Duodenal mucosa (tissue), 2 donors: ENCODE measurements at regions not wholly inside any gene's neighbourhood (a gene's known extent, or its start where the extent isn't known, plus 50 kb on each side); places are given as distances from the start of the nearest gene placed in this dataset.
A peak's percentile ranks its signal among the peaks of the same experiment; 100 is the strongest.
"Not testable (repeated sequence)": the region's sequence is repeated elsewhere in the genome, so short reads cannot be mapped to it uniquely, and the experiment has no call there.

ENCODE experiments used
- H3K27ac ChIP-seq: one replicate; pipeline ENCODE4 v1.7.0; 2013; ENCODE audit warnings: low read depth, low read length
- H3K27me3 ChIP-seq, 2 donors: one replicate each; pipeline ENCODE4 v1.7.0; 2013; ENCODE audit warnings: low read length in 2 of 2, control low read depth in 1 of 2; ENCODE audit not compliant: insufficient read depth in 2 of 2, control insufficient read depth in 1 of 2
- H3K36me3 ChIP-seq, 2 donors: one replicate each; pipeline ENCODE4 v1.7.0; 2013; ENCODE audit warnings: low read length in 2 of 2, control low read depth in 1 of 2; ENCODE audit not compliant: insufficient read depth in 2 of 2, control insufficient read depth in 1 of 2
- H3K4me1 ChIP-seq, 2 donors: one replicate each; pipeline ENCODE4 v1.7.0; 2013; ENCODE audit warnings: low read length in 2 of 2, control low read depth in 1 of 2; ENCODE audit not compliant: insufficient read depth in 2 of 2, control insufficient read depth in 1 of 2
- H3K4me3 ChIP-seq, 2 donors: one replicate each; pipeline ENCODE4 v1.7.0; 2013; ENCODE audit warnings: low read length in 2 of 2, low read depth in 1 of 2
- H3K9ac ChIP-seq, 2 donors: one replicate each; pipeline ENCODE4 v1.7.0; 2013; ENCODE audit warnings: low read length in 2 of 2, low read depth in 1 of 2
- H3K9me3 ChIP-seq, 2 donors: one replicate each; pipeline ENCODE4 v1.7.0; 2013; ENCODE audit warnings: low read length in 2 of 2, control low read depth in 1 of 2; ENCODE audit not compliant: control insufficient read depth in 1 of 2

DNA sequence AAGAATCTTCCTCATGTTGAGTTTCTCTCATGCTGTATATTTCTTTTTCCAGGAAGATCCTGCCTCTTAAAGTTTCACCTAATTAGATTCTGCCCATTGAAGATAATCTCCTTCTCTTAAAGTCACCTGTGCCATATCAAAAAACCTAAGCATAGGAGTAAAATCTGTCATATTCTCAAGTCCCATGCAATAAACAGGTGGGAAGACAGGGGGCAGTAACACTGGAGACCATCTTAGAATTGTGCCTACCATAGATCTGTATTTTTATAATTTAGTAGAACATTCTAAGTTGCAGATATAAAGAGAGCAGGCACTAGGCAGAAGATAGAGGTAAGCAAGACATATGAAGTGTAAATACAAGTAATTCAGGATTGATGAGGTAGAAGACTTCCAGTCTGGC lies 763.5 kb upstream of the MANEA start:
- Histone ChIP-seq H3K4me1 (no peaks in the 10 kb centered on the region), H3K27me3 (no peaks in the 10 kb centered on the region)

GRCh38 chr6:94801344-94801743 lies 776.0 kb upstream of the MANEA start:
- H3K27me3 ChIP-seq: no peaks in the 10 kb centered on the region
- H3K9me3 ChIP-seq: no peaks in the 10 kb centered on the region
- H3K4me3 ChIP-seq: no peak overlapping the region
- no peak overlapping the region for H3K27ac ChIP-seq
- no peaks in the 10 kb centered on the region for H3K36me3 ChIP-seq
- H3K9ac ChIP-seq: no peak overlapping the region
- H3K4me1 ChIP-seq: no peaks in the 10 kb centered on the region

More for the DNA sequence above, 763.5 kb upstream of the MANEA start:
- H3K9ac ChIP-seq: no peak overlapping the region
- no peak overlapping the region for H3K27ac ChIP-seq
- H3K36me3 ChIP-seq: no peaks in the 10 kb centered on the region
- H3K4me3 ChIP-seq: no peak overlapping the region
- no peaks in the 10 kb centered on the region for H3K9me3 ChIP-seq

DNA sequence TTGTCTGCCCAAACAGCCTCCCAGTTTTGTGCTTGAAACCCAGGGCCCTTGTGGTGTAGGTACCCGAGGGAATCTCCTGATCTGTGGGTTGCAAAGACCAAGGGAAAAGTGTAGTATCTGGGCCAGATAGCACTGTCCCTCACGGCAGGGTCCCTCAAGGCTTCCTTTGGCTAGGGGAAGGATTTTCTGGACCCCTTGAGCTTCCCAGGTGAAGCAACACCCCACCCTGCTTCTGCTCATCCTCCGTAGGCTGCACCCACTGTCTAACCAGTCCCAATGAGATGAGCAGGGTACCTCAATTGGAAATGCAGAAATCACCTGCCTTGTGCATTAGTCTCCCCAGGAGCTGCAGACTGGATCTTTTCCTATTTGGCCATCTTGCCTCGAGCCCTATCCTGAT lies 791.8 kb upstream of the MANEA start:
- Histone ChIP-seq H3K4me1 (peaks cover 5 to 7% of the 10 kb centered on the region in 2 donors), H3K27ac (no peak overlapping the region), H3K9me3 (no peaks in the 10 kb centered on the region), H3K9ac (no peak overlapping the region), H3K4me3 (no peak overlapping the region), H3K27me3 (no peaks in the 10 kb centered on the region), H3K36me3 (no peaks in the 10 kb centered on the region)

GRCh38 chr6:94785081-94785480 lies 792.3 kb upstream of the MANEA start:
- not testable (repeated sequence) for H3K9me3 ChIP-seq, H3K9ac ChIP-seq, H3K27ac ChIP-seq, H3K36me3 ChIP-seq, H3K27me3 ChIP-seq, H3K4me1 ChIP-seq
- peak overlapping the region in 1 of 2 donors; percentile 29 for H3K4me3 ChIP-seq

GRCh38 chr6:94769197-94769596 lies 808.1 kb upstream of the MANEA start:
- no peaks in the 10 kb centered on the region for H3K9me3 ChIP-seq

GRCh38 chr6:94751641-94752329 lies 825.5 kb upstream of the MANEA start:
- H3K9me3 ChIP-seq: peaks cover 0 to 2% of the 10 kb centered on the region in 2 donors
- no peaks in the 10 kb centered on the region for H3K27me3 ChIP-seq
- no peaks in the 10 kb centered on the region for H3K36me3 ChIP-seq
- H3K4me3 ChIP-seq: no peak overlapping the region
- H3K9ac ChIP-seq: no peak overlapping the region
- no peak overlapping the region for H3K27ac ChIP-seq
- no peaks in the 10 kb centered on the region for H3K4me1 ChIP-seq

More at GRCh38 chr6:94769197-94769596, 808.1 kb upstream of the MANEA start:
- Histone ChIP-seq H3K27ac (no peak overlapping the region), H3K9ac (no peak overlapping the region), H3K27me3 (no peaks in the 10 kb centered on the region), H3K4me3 (no peak overlapping the region), H3K4me1 (no peaks in the 10 kb centered on the region), H3K36me3 (no peaks in the 10 kb centered on the region)

DNA sequence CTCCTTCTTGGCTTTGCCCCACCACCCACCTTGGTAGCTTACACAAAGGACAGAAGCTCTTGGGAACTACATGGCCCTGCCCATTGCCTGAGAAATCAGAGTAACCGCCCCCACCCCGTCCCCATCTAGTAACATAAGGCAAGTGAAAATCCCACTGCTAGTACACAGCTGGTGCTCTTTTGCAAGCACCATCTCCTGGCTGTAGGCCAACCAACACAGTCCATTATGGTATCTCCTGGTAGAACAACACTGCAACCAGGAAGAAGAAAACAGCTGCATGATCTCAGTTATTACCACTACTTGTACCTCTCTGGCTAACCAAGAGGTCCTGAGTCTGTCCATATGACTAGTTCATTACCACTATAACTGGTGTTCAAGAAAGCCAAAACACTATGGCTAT lies 841.1 kb upstream of the MANEA start:
- Histone ChIP-seq H3K36me3 (no peaks in the 10 kb centered on the region), H3K27me3 (no peaks in the 10 kb centered on the region), H3K4me3 (no peak overlapping the region), H3K4me1 (no peaks in the 10 kb centered on the region), H3K27ac (no peak overlapping the region), H3K9ac (no peak overlapping the region), H3K9me3 (no peaks in the 10 kb centered on the region)

DNA sequence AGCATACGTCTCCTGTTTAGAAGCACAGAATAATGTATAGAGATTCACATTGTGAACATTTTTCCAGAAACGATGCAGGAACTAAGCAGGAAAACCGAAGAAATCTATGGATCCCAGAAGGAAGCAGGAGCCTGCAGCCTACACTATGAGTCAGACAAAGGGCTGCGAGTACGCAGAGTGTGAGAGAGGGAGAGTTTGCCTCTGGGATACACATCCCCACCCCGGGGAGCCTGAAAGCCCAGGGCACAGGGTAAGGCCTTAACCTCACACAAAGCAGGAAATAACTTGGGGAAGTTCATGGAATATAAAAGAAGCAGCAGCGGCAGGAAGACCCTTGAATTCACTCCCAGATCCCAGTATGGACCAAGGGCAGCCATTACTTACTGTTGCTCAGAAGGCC lies 842.1 kb upstream of the MANEA start:
- Histone ChIP-seq H3K9me3 (no peaks in the 10 kb centered on the region), H3K27me3 (no peaks in the 10 kb centered on the region), H3K36me3 (no peaks in the 10 kb centered on the region), H3K4me1 (no peaks in the 10 kb centered on the region), H3K9ac (no peak overlapping the region), H3K4me3 (no peak overlapping the region), H3K27ac (no peak overlapping the region)

DNA sequence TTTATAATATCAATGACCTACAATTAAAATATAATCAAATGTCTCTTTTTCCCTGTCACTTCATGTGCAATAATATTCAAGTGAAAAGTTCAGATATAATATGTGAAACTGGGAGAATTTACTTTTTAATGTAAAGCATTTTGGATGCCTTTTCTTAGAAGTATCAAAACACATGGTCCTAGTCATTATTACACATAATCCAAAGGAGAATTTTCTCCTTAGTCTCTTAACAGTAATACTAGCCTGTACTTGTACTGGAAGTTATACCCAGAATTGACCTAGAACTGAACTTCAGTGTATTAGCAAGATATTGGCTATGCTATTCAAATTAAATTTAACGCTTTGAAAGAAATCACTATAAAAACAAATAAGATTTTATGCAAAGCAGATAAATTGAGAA lies 842.6 kb upstream of the MANEA start:
- no peak overlapping the region for H3K27ac ChIP-seq
- no peaks in the 10 kb centered on the region for H3K9me3 ChIP-seq
- H3K4me3 ChIP-seq: no peak overlapping the region
- no peaks in the 10 kb centered on the region for H3K36me3 ChIP-seq
- H3K9ac ChIP-seq: no peak overlapping the region
- H3K27me3 ChIP-seq: no peaks in the 10 kb centered on the region
- no peaks in the 10 kb centered on the region for H3K4me1 ChIP-seq

- no peaks in the 10 kb centered on the region for H3K9me3 ChIP-seq
- no peaks in the 10 kb centered on the region for H3K36me3 ChIP-seq
- H3K9ac ChIP-seq: no peak overlapping the region
- no peaks in the 10 kb centered on the region for H3K27me3 ChIP-seq
- no peak overlapping the region for H3K4me3 ChIP-seq
- H3K4me1 ChIP-seq: no peaks in the 10 kb centered on the region
- H3K27ac ChIP-seq: no peak overlapping the region
Observed at GRCh38 chr6:94733066-94733465, 844.3 kb upstream of the MANEA start.

GRCh38 chr6:94727710-94728109 lies 849.6 kb upstream of the MANEA start:
- Histone ChIP-seq H3K9ac (no peak overlapping the region), H3K36me3 (no peaks in the 10 kb centered on the region), H3K9me3 (peaks cover 0 to 3% of the 10 kb centered on the region in 2 donors)

More at GRCh38 chr6:94727710-94728109, 849.6 kb upstream of the MANEA start:
- H3K4me3 ChIP-seq: no peak overlapping the region
- H3K27me3 ChIP-seq: no peaks in the 10 kb centered on the region
- no peak overlapping the region for H3K27ac ChIP-seq
- no peaks in the 10 kb centered on the region for H3K4me1 ChIP-seq
